SK-N-SH (cell line): ENCODE measurements at regions not wholly inside any gene's neighbourhood (a gene's known extent, or its start where the extent isn't known, plus 50 kb on each side); places are given as distances from the start of the nearest gene placed in this dataset.

Experiments
- CTCF ChIA-PET: fragments of 300-600, 350-600 bp; formaldehyde crosslinking; extraction: SDS; loops from one replicate; lab custom pipeline; 2021; lab: Yijun Ruan, JAX
- POLR2A ChIA-PET: fragments of 350-600 bp; sonication (Branson Sonifier 250); formaldehyde crosslinking; extraction: SDS; loops from one replicate; lab custom pipeline; 2020; ENCODE audit warnings: antibody characterized with exemption, inconsistent platforms; lab: Yijun Ruan, JAX
- DNase-seq: peaks from one replicate; pipeline ENCODE4 v3.0.0; 2012
- H2AFZ ChIP-seq: fragments of 200-600 bp; sonication (generic); 2 replicates; pipeline ENCODE4 v1.8.1; 2016; ENCODE audit warnings: antibody characterized with exemption, mild to moderate bottlenecking, low read depth
- H3F3A ChIP-seq: fragments of 200-600 bp; sonication (generic); replicated peaks from 2 replicates; pipeline ENCODE3; 2016; ENCODE audit warnings: antibody characterized with exemption, mild to moderate bottlenecking; ENCODE audit not compliant: insufficient read depth
- H3K27ac ChIP-seq, 2 experiments: fragments of 200-500 bp in 1 of 2; fragments of 200-600 bp in 1 of 2; sonication (Bioruptor generic) in 1 of 2; sonication (generic), shearing (Covaris generic) in 1 of 2; 2 replicates each; pipeline versions ENCODE4 v1.5.1 to v1.6.1; 2014 to 2016; ENCODE audit warnings: low read depth in 2 of 2, inconsistent platforms in 1 of 2, low read length in 1 of 2, mild to moderate bottlenecking in 1 of 2, mixed read lengths in 1 of 2
- H3K27me3 ChIP-seq: fragments of 200-600 bp; sonication (generic), shearing (Covaris generic); 2 replicates; pipeline ENCODE4 v1.6.1; 2016; ENCODE audit warnings: mixed run types; ENCODE audit not compliant: insufficient read depth
- H3K36me3 ChIP-seq, 2 experiments: fragments of 200-500 bp in 1 of 2; fragments of 200-600 bp in 1 of 2; sonication (Bioruptor generic) in 1 of 2; sonication (generic) in 1 of 2; replicated peaks in 1 of 2; 2 replicates each; pipeline versions ENCODE3 to v1.5.1; 2014 to 2016; ENCODE audit warnings: low read length in 1 of 2, mild to moderate bottlenecking in 1 of 2; ENCODE audit not compliant: insufficient read depth in 2 of 2, control insufficient read depth in 1 of 2
- H3K4me1 ChIP-seq, 2 experiments: fragments of 200-500 bp in 1 of 2; fragments of 200-600 bp in 1 of 2; sonication (Bioruptor generic) in 1 of 2; sonication (generic), shearing (Covaris generic) in 1 of 2; 2 replicates each; pipeline versions ENCODE4 v1.5.1 to v1.6.1; 2014 to 2016; ENCODE audit warnings: low read depth in 1 of 2, low read length in 1 of 2, mixed run types in 1 of 2; ENCODE audit not compliant: insufficient read depth in 2 of 2, control insufficient read depth in 1 of 2
- H3K4me2 ChIP-seq: fragments of 200-600 bp; sonication (generic), shearing (Covaris generic); 2 replicates; pipeline ENCODE4 v1.6.1; 2017; ENCODE audit warnings: mixed run types
- H3K4me3 ChIP-seq, 2 experiments: fragments of 200-500 bp in 1 of 2; fragments of 200-600 bp in 1 of 2; sonication (Bioruptor generic) in 1 of 2; sonication (generic), shearing (Covaris generic) in 1 of 2; 2 replicates each; pipeline versions ENCODE4 v1.5.1 to v1.8.1; 2014 to 2016; ENCODE audit warnings: low read depth in 2 of 2, inconsistent platforms in 1 of 2, low read length in 1 of 2, mild to moderate bottlenecking in 1 of 2, mixed read lengths in 1 of 2, moderate library complexity in 1 of 2
- H3K79me2 ChIP-seq: fragments of 200-600 bp; sonication (generic); 2 replicates; pipeline ENCODE4 v1.8.1; 2017; ENCODE audit warnings: mild to moderate bottlenecking; ENCODE audit not compliant: insufficient read depth
- H3K9ac ChIP-seq: fragments of 200-600 bp; sonication (generic); 2 replicates; pipeline ENCODE4 v1.6.1; 2017; ENCODE audit warnings: mixed run types
- H3K9me2 ChIP-seq: fragments of 200-600 bp; sonication (generic); 2 replicates; pipeline ENCODE4 v1.6.1; 2017; ENCODE audit warnings: mixed run types
- H3K9me3 ChIP-seq: fragments of 200-600 bp; sonication (generic); 2 replicates; pipeline ENCODE4 v1.6.1; 2017; ENCODE audit warnings: mixed run types, mild to moderate bottlenecking, moderate library complexity
- H4K20me1 ChIP-seq: fragments of 200-600 bp; sonication (generic); 2 replicates; pipeline ENCODE4 v1.6.1; 2017; ENCODE audit warnings: mild to moderate bottlenecking, mixed run types; ENCODE audit not compliant: insufficient read depth
- CTCF ChIP-seq: fragments of 200-600 bp; sonication (generic); IDR thresholded peaks from 2 replicates; pipeline ENCODE4 v1.6.1; 2017; ENCODE audit warnings: antibody characterized with exemption, mild to moderate bottlenecking, moderate library complexity
- ELF1 ChIP-seq: IDR thresholded peaks from 2 replicates; pipeline ENCODE4 v1.4.0; 2012
- EP300 ChIP-seq, 2 experiments: IDR thresholded peaks; 2 replicates each; pipeline versions ENCODE4 v1.4.0 to v1.6.1; 2012; ENCODE audit warnings: borderline replicate concordance in 1 of 2, low read depth in 1 of 2, low read length in 1 of 2
- EZH2phosphoT487 ChIP-seq: fragments of 200-600 bp; sonication (generic); IDR thresholded peaks from 2 replicates; pipeline ENCODE4 v1.6.1; 2017; ENCODE audit warnings: low read depth, mixed run types, mild to moderate bottlenecking, antibody characterized with exemption, moderate library complexity, borderline replicate concordance
- FOXM1 ChIP-seq: IDR thresholded peaks from 2 replicates; pipeline ENCODE4 v1.4.0; 2012; ENCODE audit warnings: low read depth, mild to moderate bottlenecking
- GATA2 ChIP-seq: sonication (generic); formaldehyde crosslinking; IDR thresholded peaks from 2 replicates; pipeline ENCODE4 v1.5.0; 2020; ENCODE audit warnings: mild to moderate bottlenecking, missing genetic modification reagents
- MXI1 ChIP-seq: IDR thresholded peaks from 2 replicates; pipeline ENCODE4 v1.6.1; 2012; ENCODE audit warnings: mild to moderate bottlenecking, low read depth, low read length, improper control_type of control experiment
- NFIC ChIP-seq: IDR thresholded peaks from 2 replicates; pipeline ENCODE4 v1.4.0; 2012; ENCODE audit warnings: borderline replicate concordance
- PBX3 ChIP-seq: IDR thresholded peaks from 2 replicates; pipeline ENCODE4; 2012
- POLR2AphosphoS5 ChIP-seq: IDR thresholded peaks from 2 replicates; pipeline ENCODE4 v1.6.1; 2012; ENCODE audit warnings: low read depth, low read length
- RCOR1 ChIP-seq: fragments of 150-350 bp; IDR thresholded peaks from 2 replicates; pipeline ENCODE4 v1.6.1; 2017; ENCODE audit warnings: antibody characterized with exemption, low read length
- REST ChIP-seq: IDR thresholded peaks from 2 replicates; pipeline ENCODE4 v1.6.1; 2012; ENCODE audit warnings: mild to moderate bottlenecking, low read depth, low read length, moderate library complexity
- RFX5 ChIP-seq: IDR thresholded peaks from 2 replicates; pipeline ENCODE4 v1.6.1; 2012; ENCODE audit warnings: mild to moderate bottlenecking, improper control_type of control experiment, low read length
- RXRA ChIP-seq: IDR thresholded peaks from 2 replicates; pipeline ENCODE4 v1.4.0; 2012; ENCODE audit warnings: low read depth, mild to moderate bottlenecking, borderline replicate concordance
- SIN3A ChIP-seq: IDR thresholded peaks from 2 replicates; pipeline ENCODE4 v1.6.1; 2012; ENCODE audit warnings: low read depth, mild to moderate bottlenecking, low read length, moderate library complexity, borderline replicate concordance
- SMC3 ChIP-seq: IDR thresholded peaks from 2 replicates; pipeline ENCODE4 v1.6.1; 2012; ENCODE audit warnings: low read depth, low read length, improper control_type of control experiment
- TCF12 ChIP-seq: IDR thresholded peaks from 2 replicates; pipeline ENCODE4 v1.4.0; 2012
- TEAD4 ChIP-seq: IDR thresholded peaks from 2 replicates; pipeline ENCODE4 v1.4.0; 2012; ENCODE audit warnings: mild to moderate bottlenecking, borderline replicate concordance; ENCODE audit not compliant: insufficient read depth
- USF2 ChIP-seq: fragments of 150-350 bp; IDR thresholded peaks from 2 replicates; pipeline ENCODE4 v1.6.1; 2017; ENCODE audit warnings: antibody characterized with exemption, low read length, low read depth, borderline replicate concordance
- WGBS: methylation state at CpG from one replicate; pipeline ENCODE4 v1.1.6; 2017; ENCODE audit warnings: low lambda C conversion rate; 5-methylcytosine and 5-hydroxymethylcytosine counted together

DNA sequence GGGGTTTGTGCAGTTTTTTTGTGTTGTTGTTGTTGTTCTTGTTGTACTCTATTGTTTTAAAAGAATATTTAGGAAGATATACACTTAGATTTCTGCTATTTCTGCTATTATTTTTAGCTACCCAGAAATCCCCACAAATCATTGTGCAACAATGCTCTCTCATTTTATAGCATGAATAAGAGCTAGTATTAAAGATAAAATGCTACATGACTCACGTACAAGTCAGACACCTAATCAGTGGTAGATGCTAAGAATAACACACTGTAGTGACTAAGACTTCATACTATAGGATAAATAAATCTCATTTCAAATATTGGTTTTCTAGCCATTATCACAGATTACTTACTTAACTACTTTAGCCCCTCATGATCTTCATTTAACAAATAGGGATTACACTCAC, 920.5 kb downstream of the KCNMA1 start:
- TF ChIP-seq CTCF (no peak), NFIC (no peak), REST (no peak), POLR2AphosphoS5 (no peak), RXRA (no peak), TCF12 (no peak), FOXM1 (no peak), MXI1 (no peak), USF2 (no peak), RFX5 (no peak), PBX3 (no peak), ELF1 (no peak), SMC3 (no peak), SIN3A (no peak), GATA2 (CRISPR knock-in tag) (no peak), EP300 (IDR thresholded peaks at IDR 0.05; ENCODE audit: borderline replicate concordance in 1 of 2, low read depth in 1 of 2, low read length in 1 of 2) (no peak), TEAD4 (no peak), EZH2phosphoT487 (no peak), RCOR1 (no peak)
- TF ChIP-seq, all 33 proteins: peak for 0
- no peak for DNase-seq
- Histone ChIP-seq H3K27ac (no peak overlapping the region), H3K4me1 (no peaks in the 10 kb centered on the region), H3K4me3 (no peak overlapping the region), H3K36me3 (no peaks in the 10 kb centered on the region), H3K9ac (no peak overlapping the region), H2AFZ (0 out of 2 replicates have a peak overlapping the region, but pooled peaks have one; percentile 6), H3K4me2 (no peak overlapping the region), H3K9me3 (no peaks in the 10 kb centered on the region), H3K9me2 (no peaks in the 10 kb centered on the region), H4K20me1 (no peaks in the 10 kb centered on the region), H3K79me2 (no peaks in the 10 kb centered on the region), H3F3A (no peaks in the 10 kb centered on the region), H3K27me3 (no peaks in the 10 kb centered on the region)
- POLR2A ChIA-PET: no interaction called here
- CTCF ChIA-PET: interaction anchor here (0.9 kb wide), 1 partner anchor 16 kb away, joined by 3 read pairs; no protein-coding TSS in a partner anchor
- 7% methylated on average over 1 of the region's 1 CpG for WGBS
